H1 (cell line): ENCODE measurements at regions not wholly inside any gene's neighbourhood (a gene's known extent, or its start where the extent isn't known, plus 50 kb on each side); places are given as distances from the start of the nearest gene placed in this dataset.

Experiments
- CTCF ChIA-PET: fragments of 300-600 bp; sonication (Branson Sonifier 250); formaldehyde crosslinking; loops from one replicate; lab custom pipeline; 2021; ENCODE audit not compliant: partially characterized antibody; lab: Charles Lee
- POLR2A ChIA-PET: fragments of 300-600 bp; sonication (Branson Sonifier 250); formaldehyde crosslinking; loops from one replicate; lab custom pipeline; 2021; ENCODE audit warnings: inconsistent platforms; ENCODE audit not compliant: partially characterized antibody; lab: Charles Lee
- DNase-seq, 2 experiments: peaks; one replicate each; pipeline versions ENCODE4 v3.0.0 to v3.0.0-alpha.2; 2010 to 2022; ENCODE audit warnings: low spot score in 2 of 2, low read depth in 1 of 2, mixed read lengths in 1 of 2
- FAIRE-seq: peaks from 2 replicates; lab custom pipeline; 2011; peaks lifted over from hg19 to GRCh38; lab: Jason Lieb, UNC
- H2AFZ ChIP-seq: 2 replicates; pipeline ENCODE4 v1.8.1; 2012; ENCODE audit warnings: low read length, inconsistent platforms
- H2AK5ac ChIP-seq: 2 replicates; pipeline ENCODE4 v1.6.1; 2013; ENCODE audit warnings: low read depth, low read length
- H2BK120ac ChIP-seq: replicated peaks from 2 replicates; pipeline ENCODE3; 2013; ENCODE audit warnings: low read depth, low read length, inconsistent platforms
- H2BK12ac ChIP-seq: 2 replicates; pipeline ENCODE4 v1.6.1; 2013; ENCODE audit warnings: low read depth, low read length
- H2BK15ac ChIP-seq: 2 replicates; pipeline ENCODE4 v1.6.1; 2013; ENCODE audit warnings: low read length
- H2BK20ac ChIP-seq: 2 replicates; pipeline ENCODE4 v1.6.1; 2013; ENCODE audit warnings: low read length
- H2BK5ac ChIP-seq: 2 replicates; pipeline ENCODE4 v1.6.1; 2013; ENCODE audit warnings: low read depth, low read length
- H3K14ac ChIP-seq: 2 replicates; pipeline ENCODE4 v1.6.1; 2013; ENCODE audit warnings: inconsistent platforms; ENCODE audit not compliant: insufficient read length
- H3K18ac ChIP-seq: 2 replicates; pipeline ENCODE4 v1.6.1; 2013; ENCODE audit warnings: low read length; ENCODE audit errors: extremely low read depth
- H3K23ac ChIP-seq: 2 replicates; pipeline ENCODE4 v1.6.1; 2013; ENCODE audit warnings: inconsistent platforms; ENCODE audit not compliant: insufficient read length
- H3K23me2 ChIP-seq: 2 replicates; pipeline ENCODE4 v1.6.1; 2013; ENCODE audit warnings: low read depth, low read length
- H3K27ac ChIP-seq: 2 replicates; pipeline ENCODE4 v1.6.1; 2011; ENCODE audit warnings: low read depth, low read length, inconsistent platforms
- H3K27me3 ChIP-seq, 4 experiments: replicated peaks in 1 of 4; 1 replicate in 1 of 4; 2 replicates in 3 of 4; pipeline versions ENCODE4 v1.6.1 to v1.8.1; 2011 to 2013; ENCODE audit warnings: low read length in 3 of 4, mild to moderate bottlenecking in 3 of 4, inconsistent platforms in 2 of 4, mixed read lengths in 2 of 4, moderate library complexity in 1 of 4; ENCODE audit not compliant: control insufficient read depth in 3 of 4, insufficient read depth in 3 of 4; ENCODE audit errors: extremely low read depth in 1 of 4
- H3K36me3 ChIP-seq, 4 experiments: 2 replicates each; pipeline versions ENCODE4 v1.6.1 to v1.8.1; 2011 to 2013; ENCODE audit warnings: mild to moderate bottlenecking in 4 of 4, low read length in 3 of 4, moderate library complexity in 2 of 4, control low read depth in 1 of 4, inconsistent platforms in 1 of 4; ENCODE audit not compliant: insufficient read depth in 4 of 4, control insufficient read depth in 2 of 4
- H3K4ac ChIP-seq: replicated peaks from 2 replicates; pipeline ENCODE3; 2013; ENCODE audit warnings: low read length, low read depth, mixed read lengths, inconsistent platforms; ENCODE audit not compliant: insufficient read length
- H3K4me1 ChIP-seq, 4 experiments: replicated peaks in 1 of 4; 1 replicate in 1 of 4; 2 replicates in 3 of 4; pipeline versions ENCODE4 v1.6.1 to v1.8.1; 2011 to 2013; ENCODE audit warnings: low read length in 3 of 4, inconsistent platforms in 2 of 4, mixed read lengths in 1 of 4; ENCODE audit not compliant: insufficient read depth in 4 of 4, control insufficient read depth in 3 of 4
- H3K4me2 ChIP-seq, 2 experiments: 2 replicates each; pipeline versions ENCODE4 v1.6.1 to v1.8.1; 2011 to 2013; ENCODE audit warnings: low read depth in 2 of 2, low read length in 2 of 2, control low read depth in 1 of 2, inconsistent platforms in 1 of 2, mild to moderate bottlenecking in 1 of 2; ENCODE audit not compliant: insufficient read depth in 1 of 2
- H3K4me3 ChIP-seq, 4 experiments: fragments of 200-600, 300-600 bp in 1 of 4; sonication (generic), shearing (Covaris generic), sonication (Bioruptor Twin) in 1 of 4; 2 replicates each; pipeline versions ENCODE4 v1.5.1 to v1.8.1; 2011 to 2016; ENCODE audit warnings: low read length in 4 of 4, low read depth in 3 of 4, control low read depth in 2 of 4, inconsistent platforms in 2 of 4, mild to moderate bottlenecking in 2 of 4, mixed read lengths in 1 of 4, moderate library complexity in 1 of 4; ENCODE audit not compliant: insufficient read depth in 2 of 4; ENCODE audit errors: extremely low read depth in 1 of 4
- H3K56ac ChIP-seq: replicated peaks from 2 replicates; pipeline ENCODE3; 2013; ENCODE audit warnings: low read depth, mild to moderate bottlenecking, mixed read lengths, low read length, inconsistent platforms; ENCODE audit not compliant: insufficient read length
- H3K79me1 ChIP-seq: 2 replicates; pipeline ENCODE4 v1.6.1; 2013; ENCODE audit warnings: low read depth, low read length, control low read depth
- H3K79me2 ChIP-seq, 2 experiments: 2 replicates each; pipeline versions ENCODE4 v1.6.1 to v1.8.1; 2012 to 2013; ENCODE audit warnings: low read length in 2 of 2, mild to moderate bottlenecking in 2 of 2, inconsistent platforms in 1 of 2; ENCODE audit not compliant: insufficient read depth in 2 of 2, control insufficient read depth in 1 of 2
- H3K9ac ChIP-seq, 4 experiments: replicated peaks in 1 of 4; 1 replicate in 1 of 4; 2 replicates in 3 of 4; pipeline versions ENCODE4 v1.6.1 to v1.8.1; 2011 to 2013; ENCODE audit warnings: low read depth in 3 of 4, low read length in 3 of 4, control low read depth in 2 of 4, mild to moderate bottlenecking in 2 of 4, moderate library complexity in 2 of 4, inconsistent platforms in 1 of 4; ENCODE audit errors: extremely low read depth in 1 of 4
- H3K9me3 ChIP-seq, 2 experiments: 2 replicates each; pipeline versions ENCODE4 v1.6.1 to v1.8.1; 2012 to 2013; ENCODE audit warnings: mild to moderate bottlenecking in 2 of 2, moderate library complexity in 2 of 2, control low read depth in 1 of 2, inconsistent platforms in 1 of 2, low read depth in 1 of 2, low read length in 1 of 2, mixed read lengths in 1 of 2; ENCODE audit not compliant: insufficient read depth in 2 of 2
- H4K20me1 ChIP-seq, 2 experiments: replicated peaks in 1 of 2; 2 replicates each; pipeline versions ENCODE3 to v1.8.1; 2011 to 2013; ENCODE audit warnings: inconsistent platforms in 2 of 2, low read length in 2 of 2, mild to moderate bottlenecking in 1 of 2; ENCODE audit not compliant: insufficient read depth in 2 of 2, control insufficient read depth in 1 of 2
- H4K5ac ChIP-seq: 2 replicates; pipeline ENCODE4 v1.6.1; 2013; ENCODE audit warnings: low read length, low read depth, mixed read lengths, inconsistent platforms; ENCODE audit not compliant: insufficient read length
- H4K8ac ChIP-seq: 2 replicates; pipeline ENCODE4 v1.8.0; 2013; ENCODE audit warnings: mild to moderate bottlenecking, moderate library complexity, low read length, inconsistent platforms; ENCODE audit not compliant: insufficient read depth; ENCODE audit errors: extremely low read depth
- H4K91ac ChIP-seq: replicated peaks from 2 replicates; pipeline ENCODE3; 2013; ENCODE audit warnings: low read length, mixed read lengths, inconsistent platforms; ENCODE audit not compliant: insufficient read length
- ASH2L ChIP-seq: fragments of 200-600, 300-600 bp; sonication (generic); IDR thresholded peaks from one replicate; pipeline ENCODE4 v1.7.1; 2017; ENCODE audit warnings: low read length
- EP300 ChIP-seq, 2 experiments: IDR thresholded peaks; 1 replicate in 1 of 2; 2 replicates in 1 of 2; pipeline ENCODE4 v1.6.1; 2011 to 2012; ENCODE audit warnings: low read depth in 2 of 2, low read length in 2 of 2, mild to moderate bottlenecking in 2 of 2, borderline replicate concordance in 1 of 2, inconsistent platforms in 1 of 2, moderate library complexity in 1 of 2
- GABPA ChIP-seq: IDR thresholded peaks from 2 replicates; pipeline ENCODE4 v1.6.1; 2011; ENCODE audit warnings: mild to moderate bottlenecking, low read length, moderate library complexity, borderline replicate concordance; ENCODE audit not compliant: insufficient read depth
- SIN3A ChIP-seq, 2 experiments: IDR thresholded peaks in 1 of 2; conservative IDR thresholded peaks in 1 of 2; 2 replicates each; pipeline ENCODE4 v1.6.1; 2011 to 2012; ENCODE audit warnings: low read length in 2 of 2, improper control_type of control experiment in 1 of 2, low read depth in 1 of 2, mild to moderate bottlenecking in 1 of 2
- TBP ChIP-seq: IDR thresholded peaks from 2 replicates; pipeline ENCODE4 v1.6.1; 2011; ENCODE audit warnings: low read depth, low read length, improper control_type of control experiment
- TCF12 ChIP-seq: IDR thresholded peaks from 2 replicates; pipeline ENCODE4 v1.6.1; 2011; ENCODE audit warnings: low read depth, mild to moderate bottlenecking, low read length
- USF2 ChIP-seq: IDR thresholded peaks from 2 replicates; pipeline ENCODE4 v1.6.1; 2011; ENCODE audit warnings: low read length, improper control_type of control experiment
- WGBS, 2 experiments: shearing (Covaris generic) in 1 of 2; methylation state at CpG; one replicate each; pipeline versions ENCODE4 v1.1.6 to v1.1.7; 2013 to 2015; ENCODE audit warnings: low lambda C conversion rate in 2 of 2, mixed read lengths in 2 of 2, inconsistent platforms in 1 of 2, low coverage in 1 of 2, missing lambda C conversion rate in 1 of 2; ENCODE audit not compliant: insufficient replicate concordance in 2 of 2, insufficient coverage in 1 of 2, insufficient read length in 1 of 2; ENCODE audit errors: extremely low coverage in 1 of 2, missing lambda C conversion rate in 1 of 2; 5-methylcytosine and 5-hydroxymethylcytosine counted together

- no peak overlapping the region for H2AFZ ChIP-seq
- no peak overlapping the region for H3K27ac ChIP-seq
- no peak overlapping the region for H2BK5ac ChIP-seq
- H3K79me2 ChIP-seq, result no peaks in the 10 kb centered on the region
- H4K8ac ChIP-seq, result no peak overlapping the region
- H2AK5ac ChIP-seq, result no peak overlapping the region
- H3K4me3 ChIP-seq, result no peak overlapping the region
- H3K4ac ChIP-seq, result no peak overlapping the region
- POLR2A ChIA-PET, result no interaction called here
- H4K5ac ChIP-seq, result no peak overlapping the region
- H4K20me1 ChIP-seq, result no peaks in the 10 kb centered on the region
- no peak overlapping the region for H2BK15ac ChIP-seq
- no peaks in the 10 kb centered on the region; the same call in 1 of the 2 replicates for H3K23me2 ChIP-seq
- no peak overlapping the region for H3K18ac ChIP-seq
- H3K9me3 ChIP-seq, result peaks cover 2 to 11% of the 10 kb centered on the region in 2 experiments; a peak in 2 of 4 replicates
- TF ChIP-seq ASH2L, result no peak
- no peak for TF ChIP-seq TCF12
- no peak for TF ChIP-seq USF2
- no peak for TF ChIP-seq TBP
- no peak for TF ChIP-seq GABPA
- TF ChIP-seq EP300 (IDR thresholded peaks at IDR 0.05; ENCODE audit: borderline replicate concordance in 1 of 2, low read depth in 2 of 2, low read length in 2 of 2), result no peak
- no peak for TF ChIP-seq SIN3A (conservative IDR thresholded peaks at IDR 0.05 in 1 of 2, IDR thresholded peaks at IDR 0.05 in 1 of 2; ENCODE audit: low read depth in 1 of 2, low read length in 2 of 2)
- CTCF ChIA-PET, result interaction anchor here (1.6 kb wide), 1 partner anchor 108 kb away, joined by 4 read pairs; no protein-coding TSS in a partner anchor
- WGBS, 2 experiments, result 100% methylated on average over 1 of the region's 1 CpG; no CpG with 5 or more reads in 1 of the 2 experiments
- H4K91ac ChIP-seq, result no peak overlapping the region
- no peak overlapping the region for H3K56ac ChIP-seq
- no peak overlapping the region for H2BK20ac ChIP-seq
- H3K14ac ChIP-seq, result no peak overlapping the region
- no peaks in the 10 kb centered on the region; a peak in 1 of 7 replicates for H3K4me1 ChIP-seq
- H3K27me3 ChIP-seq, result no peaks in the 10 kb centered on the region
- H3K4me2 ChIP-seq, result no peak overlapping the region
- no peaks in the 10 kb centered on the region for H3K79me1 ChIP-seq
- no peak overlapping the region for H3K9ac ChIP-seq
- DNase-seq (no peak), FAIRE-seq (no peak)
- no peak overlapping the region for H3K23ac ChIP-seq
- no peak overlapping the region for H2BK120ac ChIP-seq
- H2BK12ac ChIP-seq, result no peak overlapping the region
- H3K36me3 ChIP-seq, result 0 out of 8 replicates have a peak, but pooled peaks cover 0 to 3% (median 0%) of the 10 kb centered on the region in 4 experiments
Measured at GRCh38 chr5:67316695-67317094, 120.1 kb upstream of the CD180 start.
